Large intestine (tissue), 3 donors: ENCODE measurements at regions not wholly inside any gene's neighbourhood (a gene's known extent, or its start where the extent isn't known, plus 50 kb on each side); places are given as distances from the start of the nearest gene placed in this dataset.

Source experiments
- DNase-seq, 2 donors: peaks; one replicate each; pipeline versions ENCODE4 v3.0.0 to v3.0.0-alpha.2; 2013
- H3K27ac ChIP-seq: one replicate; pipeline ENCODE4 v1.5.1; 2013; ENCODE audit warnings: low read length
- H3K27me3 ChIP-seq: 2 replicates; pipeline ENCODE4 v1.6.1; 2013; ENCODE audit warnings: low read length; ENCODE audit not compliant: control insufficient read depth, insufficient read depth
- H3K36me3 ChIP-seq: 2 replicates; pipeline ENCODE4 v1.6.1; 2013; ENCODE audit warnings: low read length; ENCODE audit not compliant: control insufficient read depth, insufficient read depth
- H3K4me1 ChIP-seq: one replicate; pipeline ENCODE4 v1.6.1; 2013; ENCODE audit warnings: low read length; ENCODE audit not compliant: control insufficient read depth, insufficient read depth
- H3K4me3 ChIP-seq: one replicate; pipeline ENCODE4 v1.5.1; 2013; ENCODE audit warnings: low read length
- H3K9me3 ChIP-seq: one replicate; pipeline ENCODE4 v1.6.1; 2013; ENCODE audit warnings: mild to moderate bottlenecking, low read depth, low read length, moderate library complexity; ENCODE audit not compliant: control insufficient read depth
- WGBS: methylation state at CpG from one replicate; pipeline ENCODE4 v1.1.5; 2013; ENCODE audit warnings: low lambda C conversion rate; ENCODE audit not compliant: insufficient coverage; 5-methylcytosine and 5-hydroxymethylcytosine counted together

- H3K36me3 ChIP-seq: no peaks in the 10 kb centered on the region
Measured at GRCh38 chr15:29535952-29536351, 266.3 kb upstream of the NSMCE3 start.

GRCh38 chr15:29534378-29534777 lies 264.8 kb upstream of the NSMCE3 start:
- Histone ChIP-seq H3K36me3 (no peaks in the 10 kb centered on the region), H3K27me3 (no peaks in the 10 kb centered on the region), H3K27ac (no peak overlapping the region), H3K4me1 (no peaks in the 10 kb centered on the region), H3K4me3 (no peak overlapping the region), H3K9me3 (no peaks in the 10 kb centered on the region)
- WGBS: no CpG with 5 or more reads among the region's 3 CpGs
- DNase-seq: no peak

More at GRCh38 chr15:29535952-29536351, 266.3 kb upstream of the NSMCE3 start:
- WGBS: no CpG with 5 or more reads among the region's 3 CpGs
- H3K4me1 ChIP-seq: no peaks in the 10 kb centered on the region
- no peak overlapping the region for H3K4me3 ChIP-seq
- DNase-seq: no peak
- no peaks in the 10 kb centered on the region for H3K9me3 ChIP-seq
- H3K27ac ChIP-seq: no peak overlapping the region
- no peaks in the 10 kb centered on the region for H3K27me3 ChIP-seq

GRCh38 chr15:29533647-29534046 lies 264.0 kb upstream of the NSMCE3 start:
- H3K27ac ChIP-seq: no peak overlapping the region
- WGBS: no CpG with 5 or more reads among the region's 5 CpGs

GRCh38 chr15:29532296-29532695 lies 262.7 kb upstream of the NSMCE3 start:
- Histone ChIP-seq H3K9me3 (no peaks in the 10 kb centered on the region), H3K36me3 (no peaks in the 10 kb centered on the region), H3K27me3 (no peaks in the 10 kb centered on the region), H3K4me1 (no peaks in the 10 kb centered on the region), H3K4me3 (no peak overlapping the region), H3K27ac (no peak overlapping the region)
- no CpG with 5 or more reads among the region's 1 CpG for WGBS
- DNase-seq: no peak

More at GRCh38 chr15:29533647-29534046, 264.0 kb upstream of the NSMCE3 start:
- Histone ChIP-seq H3K4me3 (no peak overlapping the region), H3K9me3 (no peaks in the 10 kb centered on the region), H3K27me3 (no peaks in the 10 kb centered on the region), H3K4me1 (no peaks in the 10 kb centered on the region), H3K36me3 (no peaks in the 10 kb centered on the region)
- no peak for DNase-seq

GRCh38 chr15:29530966-29531365 lies 261.3 kb upstream of the NSMCE3 start:
- no peaks in the 10 kb centered on the region for H3K9me3 ChIP-seq
- no CpG with 5 or more reads among the region's 9 CpGs for WGBS
- no peaks in the 10 kb centered on the region for H3K4me1 ChIP-seq
- H3K27ac ChIP-seq: no peak overlapping the region
- no peaks in the 10 kb centered on the region for H3K36me3 ChIP-seq
- DNase-seq: no peak
- no peaks in the 10 kb centered on the region for H3K27me3 ChIP-seq
- H3K4me3 ChIP-seq: no peak overlapping the region

GRCh38 chr15:29529043-29529442 lies 259.4 kb upstream of the NSMCE3 start:
- H3K36me3 ChIP-seq: no peaks in the 10 kb centered on the region
- DNase-seq: no peak

GRCh38 chr15:29528276-29528675 lies 258.7 kb upstream of the NSMCE3 start:
- no peak for DNase-seq
- H3K4me3 ChIP-seq: no peak overlapping the region

More at GRCh38 chr15:29529043-29529442, 259.4 kb upstream of the NSMCE3 start:
- no peaks in the 10 kb centered on the region for H3K9me3 ChIP-seq
- no peaks in the 10 kb centered on the region for H3K4me1 ChIP-seq
- H3K27me3 ChIP-seq: no peaks in the 10 kb centered on the region
- H3K4me3 ChIP-seq: no peak overlapping the region
- H3K27ac ChIP-seq: no peak overlapping the region
- no CpG with 5 or more reads among the region's 3 CpGs for WGBS

GRCh38 chr15:29526802-29527201 lies 257.2 kb upstream of the NSMCE3 start:
- Histone ChIP-seq H3K4me3 (no peak overlapping the region), H3K27ac (no peak overlapping the region), H3K4me1 (no peaks in the 10 kb centered on the region), H3K9me3 (no peaks in the 10 kb centered on the region), H3K27me3 (no peaks in the 10 kb centered on the region), H3K36me3 (no peaks in the 10 kb centered on the region)
- 60% methylated on average over 1 of the region's 5 CpGs for WGBS
- no peak for DNase-seq

More at GRCh38 chr15:29528276-29528675, 258.7 kb upstream of the NSMCE3 start:
- WGBS: no CpG with 5 or more reads among the region's 1 CpG
- H3K36me3 ChIP-seq: no peaks in the 10 kb centered on the region
- H3K27me3 ChIP-seq: no peaks in the 10 kb centered on the region
- no peaks in the 10 kb centered on the region for H3K9me3 ChIP-seq
- H3K4me1 ChIP-seq: no peaks in the 10 kb centered on the region
- H3K27ac ChIP-seq: no peak overlapping the region

- Histone ChIP-seq H3K27me3 (no peaks in the 10 kb centered on the region), H3K4me1 (no peaks in the 10 kb centered on the region), H3K9me3 (no peaks in the 10 kb centered on the region), H3K4me3 (no peak overlapping the region), H3K27ac (no peak overlapping the region), H3K36me3 (no peaks in the 10 kb centered on the region)
- 17% methylated on average over 1 of the region's 7 CpGs for WGBS
- no peak for DNase-seq
Measured at GRCh38 chr15:29522373-29523276, 253.0 kb upstream of the NSMCE3 start.

- no peaks in the 10 kb centered on the region for H3K9me3 ChIP-seq
- H3K27me3 ChIP-seq: no peaks in the 10 kb centered on the region
- H3K36me3 ChIP-seq: no peaks in the 10 kb centered on the region
- H3K27ac ChIP-seq: no peak overlapping the region
- WGBS: 100% methylated on average over 1 of the region's 4 CpGs
- DNase-seq: no peak
- H3K4me1 ChIP-seq: no peaks in the 10 kb centered on the region
- no peak overlapping the region for H3K4me3 ChIP-seq
Measured at GRCh38 chr15:29518442-29518841, 248.8 kb upstream of the NSMCE3 start.

- no peak overlapping the region for H3K27ac ChIP-seq
- no peak overlapping the region for H3K4me3 ChIP-seq
- no peaks in the 10 kb centered on the region for H3K36me3 ChIP-seq
- no peaks in the 10 kb centered on the region for H3K9me3 ChIP-seq
- no peak for DNase-seq
- no peaks in the 10 kb centered on the region for H3K27me3 ChIP-seq
- H3K4me1 ChIP-seq: no peaks in the 10 kb centered on the region
- no CpG with 5 or more reads among the region's 4 CpGs for WGBS
Measured at GRCh38 chr15:29517829-29518228, 248.2 kb upstream of the NSMCE3 start.
